Sigmoid colon (tissue), 6 donors: ENCODE measurements at regions not wholly inside any gene's neighbourhood (a gene's known extent, or its start where the extent isn't known, plus 50 kb on each side); places are given as distances from the start of the nearest gene placed in this dataset.
"Not testable (repeated sequence)": the region's sequence is repeated elsewhere in the genome, so short reads cannot be mapped to it uniquely, and the experiment has no call there.

Experiments used
- DNase-seq: peaks from one replicate; pipeline ENCODE4 v3.0.0-alpha.2; 2019
- H3K27ac ChIP-seq, 4 donors: fragments of 200-600 bp; sonication (generic); one replicate each; pipeline ENCODE4 v1.5.1; 2016 to 2019; ENCODE audit warnings: mild to moderate bottlenecking in 1 of 4
- H3K27me3 ChIP-seq, 3 donors: fragments of 200-600 bp; sonication (generic); one replicate each; pipeline ENCODE4 v1.5.1; 2019; ENCODE audit warnings: mild to moderate bottlenecking in 1 of 3
- H3K36me3 ChIP-seq, 4 donors: fragments of 200-600 bp; sonication (generic); one replicate each; pipeline ENCODE4 v1.5.1; 2016 to 2019
- H3K4me1 ChIP-seq, 4 donors: fragments of 200-600 bp; sonication (generic); one replicate each; pipeline ENCODE4 v1.5.1; 2017 to 2019
- H3K4me3 ChIP-seq, 4 donors: fragments of 200-600 bp; sonication (generic); one replicate each; pipeline ENCODE4 v1.5.1; 2017 to 2019; ENCODE audit warnings: mild to moderate bottlenecking in 2 of 4, moderate library complexity in 1 of 4
- H3K9me3 ChIP-seq, 4 donors: fragments of 200-600 bp in 3 of 4; sonication (generic) in 3 of 4; one replicate each; pipeline versions ENCODE4 v1.5.1 to v1.6.1; 2013 to 2019
- CTCF ChIP-seq, 4 experiments: fragments of 450-650 bp in 3 of 4; fragments of 200-600 bp in 1 of 4; IDR thresholded peaks; one replicate each; pipeline ENCODE4 v1.5.1; 2016 to 2019; ENCODE audit warnings: antibody characterized with exemption in 4 of 4, mild to moderate bottlenecking in 3 of 4, moderate library complexity in 2 of 4
- EP300 ChIP-seq, 4 donors: sonication (generic); formaldehyde crosslinking; IDR thresholded peaks; one replicate each; pipeline ENCODE4 v1.6.1; 2017; ENCODE audit warnings: antibody characterized with exemption in 4 of 4
- POLR2A ChIP-seq, 2 donors: fragments of 450-650 bp; IDR thresholded peaks; one replicate each; pipeline ENCODE4 v1.6.1; 2016; ENCODE audit warnings: antibody characterized with exemption in 2 of 2, mild to moderate bottlenecking in 2 of 2, moderate library complexity in 2 of 2
- POLR2AphosphoS5 ChIP-seq, 4 donors: sonication (generic); formaldehyde crosslinking; IDR thresholded peaks; one replicate each; pipeline ENCODE4 v1.6.1; 2017; ENCODE audit warnings: antibody characterized with exemption in 4 of 4
- WGBS, 2 donors: extraction: QIAGEN DNeasy Blood & Tissue Kit; methylation state at CpG; one replicate each; pipeline ENCODE4 v1.1.7; 2013; 5-methylcytosine and 5-hydroxymethylcytosine counted together
- intact Hi-C: fragments of 100-400 bp; cut with DNase I; formaldehyde crosslinking; loops from one replicate; pipeline ENCODE4 v1.15.1; 2023
- donor health status: healthy with polysubstance abuse.
- donor health status: healthy.

- Histone ChIP-seq H3K9me3 (no peaks in the 10 kb centered on the region), H3K4me3 (no peak overlapping the region), H3K27me3 (no peaks in the 10 kb centered on the region), H3K27ac (no peak overlapping the region), H3K36me3 (no peaks in the 10 kb centered on the region), H3K4me1 (peaks cover 0 to 2% (median 1%) of the 10 kb centered on the region in 4 donors)
- no peak for DNase-seq
- intact Hi-C loops, result no loop called here
- TF ChIP-seq EP300 (IDR thresholded peaks at IDR 0.05) (no peak), CTCF (IDR thresholded peaks at IDR 0.05) (no peak), POLR2A (IDR thresholded peaks at IDR 0.05) (no peak), POLR2AphosphoS5 (IDR thresholded peaks at IDR 0.05) (no peak)
- WGBS, 2 donors, result 97% methylated on average over 5 of the region's 5 CpGs
Observed at GRCh38 chr20:5668529-5668868, 57.7 kb upstream of the GPCPD1 start.

DNA sequence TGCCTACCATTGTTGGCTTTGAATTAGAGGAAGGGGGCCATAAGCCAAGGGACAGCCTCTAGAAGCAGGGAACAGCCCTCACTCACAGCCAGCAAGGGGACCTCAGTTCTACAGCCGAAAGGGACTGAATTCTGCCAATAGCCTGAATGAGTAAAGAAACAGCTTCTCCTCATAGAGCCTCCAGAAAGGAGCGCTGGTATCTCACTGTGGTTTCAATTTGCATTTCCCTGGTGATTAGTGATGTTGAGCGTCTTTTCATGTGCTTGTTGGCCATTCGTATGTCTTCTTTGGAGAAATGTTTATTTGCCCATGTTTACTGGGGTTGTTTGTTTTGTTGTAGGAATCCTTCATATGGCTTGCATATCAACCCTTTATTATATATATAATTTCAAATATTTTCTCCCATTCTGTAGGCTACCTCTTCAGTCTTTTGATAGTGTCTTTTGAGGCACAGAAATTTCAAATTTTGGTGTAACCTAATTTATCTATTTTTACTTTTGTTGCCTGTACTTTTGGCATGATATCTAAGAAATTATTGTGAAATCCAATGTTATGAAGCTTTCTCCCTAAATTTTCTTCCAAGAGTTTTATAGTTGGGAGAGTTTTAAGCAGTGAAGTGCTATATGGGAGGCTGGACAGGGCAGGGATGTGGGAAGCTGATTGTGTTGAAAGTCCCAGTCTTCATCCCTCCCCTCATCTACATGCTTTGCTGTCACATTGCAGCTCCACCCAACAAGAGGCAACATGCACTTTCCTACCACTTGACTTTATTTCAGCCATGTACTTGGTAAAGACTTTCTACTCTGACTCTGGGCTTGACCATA is 57.1 kb upstream of the GPCPD1 start:
- no peak for TF ChIP-seq EP300 (IDR thresholded peaks at IDR 0.05)
- peaks cover 0 to 8% (median 7%) of the 10 kb centered on the region in 4 donors for H3K4me1 ChIP-seq
- intact Hi-C loops, result no loop called here
- H3K27me3 ChIP-seq, result no peaks in the 10 kb centered on the region
- H3K27ac ChIP-seq, result no peak overlapping the region
- DNase-seq, result no peak
- no peak overlapping the region for H3K4me3 ChIP-seq
- WGBS, 2 donors, result 76 to 94% methylated on average over 4 of the region's 4 CpGs
- H3K9me3 ChIP-seq, result no peaks in the 10 kb centered on the region
- H3K36me3 ChIP-seq, result no peaks in the 10 kb centered on the region

DNA sequence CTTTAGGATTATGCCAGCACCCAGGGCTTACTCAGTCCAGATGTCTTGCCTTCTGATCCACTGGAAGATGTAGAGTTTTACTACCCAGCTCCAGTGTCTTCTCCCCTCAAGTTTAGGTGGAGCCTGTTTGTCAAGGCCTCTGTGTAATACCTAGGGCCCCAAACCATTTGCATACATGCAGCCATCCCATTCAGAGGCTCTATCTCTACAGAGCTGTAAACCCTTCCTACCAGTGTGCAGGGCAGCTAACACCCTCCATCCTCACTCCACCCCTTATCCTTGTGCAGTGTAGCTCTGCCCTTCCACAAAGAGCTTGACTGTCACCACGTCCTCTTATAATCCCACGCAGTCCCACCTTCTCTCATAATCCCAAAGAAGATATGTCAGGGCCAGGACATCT is 54.6 kb upstream of the GPCPD1 start:
- Histone ChIP-seq H3K36me3 (no peaks in the 10 kb centered on the region), H3K27ac (no peak overlapping the region), H3K4me1 (peaks cover 0 to 15% (median 13%) of the 10 kb centered on the region in 4 donors), H3K9me3 (no peaks in the 10 kb centered on the region), H3K27me3 (no peaks in the 10 kb centered on the region), H3K4me3 (no peak overlapping the region)
- intact Hi-C loops, result no loop called here
- no peak for DNase-seq
- WGBS, 2 donors, result 94 to 96% methylated on average over 2 of the region's 2 CpGs
- TF ChIP-seq POLR2AphosphoS5 (IDR thresholded peaks at IDR 0.05) (no peak), POLR2A (IDR thresholded peaks at IDR 0.05) (no peak), EP300 (IDR thresholded peaks at IDR 0.05) (no peak), CTCF (IDR thresholded peaks at IDR 0.05) (no peak)

GRCh38 chr20:5663396-5663795 is 52.6 kb upstream of the GPCPD1 start:
- no peak overlapping the region for H3K4me3 ChIP-seq
- H3K27ac ChIP-seq, result peak overlapping the region in 2 of 4 donors; percentile 5 to 23
- TF ChIP-seq CTCF (IDR thresholded peaks at IDR 0.05) (no peak), EP300 (IDR thresholded peaks at IDR 0.05) (no peak), POLR2A (IDR thresholded peaks at IDR 0.05) (no peak), POLR2AphosphoS5 (IDR thresholded peaks at IDR 0.05) (no peak)
- intact Hi-C loops, result no loop called here
- no peaks in the 10 kb centered on the region for H3K36me3 ChIP-seq
- no peaks in the 10 kb centered on the region for H3K27me3 ChIP-seq
- 82 to 89% methylated on average over 5 of the region's 5 CpGs for WGBS, 2 donors
- DNase-seq, result no peak
- H3K4me1 ChIP-seq, result peaks cover 0 to 33% (median 31%) of the 10 kb centered on the region in 4 donors
- H3K9me3 ChIP-seq, result no peaks in the 10 kb centered on the region

DNA sequence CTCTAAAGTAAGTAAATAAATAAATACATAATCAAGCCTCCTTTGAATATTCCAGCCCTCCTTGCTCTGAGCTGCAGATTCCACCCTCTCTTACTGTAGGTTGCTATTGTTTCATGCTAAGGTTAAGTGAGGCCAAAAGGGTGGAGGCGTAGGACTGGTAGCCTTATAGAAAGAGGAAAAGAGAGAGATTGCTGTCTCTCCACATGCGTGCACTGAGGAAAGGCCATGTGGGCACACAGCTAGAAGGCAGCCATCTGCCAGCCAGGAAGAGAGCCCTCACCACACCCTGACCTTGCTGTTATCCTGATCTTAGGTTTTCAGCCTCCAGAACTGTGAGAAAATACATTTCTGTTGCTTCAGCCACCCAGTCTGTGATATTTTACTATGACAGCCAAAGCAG is 52.0 kb upstream of the GPCPD1 start:
- Histone ChIP-seq H3K9me3 (no peaks in the 10 kb centered on the region), H3K27ac (peak overlapping the region in 3 of 4 donors; percentile 23 to 50 (median 33)), H3K36me3 (no peaks in the 10 kb centered on the region), H3K4me1 (peaks cover 0 to 40% (median 38%) of the 10 kb centered on the region in 4 donors), H3K4me3 (no peak overlapping the region), H3K27me3 (no peaks in the 10 kb centered on the region)
- 78 to 80% methylated on average over 2 of the region's 2 CpGs for WGBS, 2 donors
- TF ChIP-seq EP300 (IDR thresholded peaks at IDR 0.05) (no peak), POLR2A (IDR thresholded peaks at IDR 0.05) (no peak), CTCF (IDR thresholded peaks at IDR 0.05) (no peak), POLR2AphosphoS5 (IDR thresholded peaks at IDR 0.05) (no peak)
- intact Hi-C loops, result no loop called here
- DNase-seq, result no peak

- 90 to 93% methylated on average over 8 of the region's 8 CpGs for WGBS, 2 donors
- H3K27me3 ChIP-seq, H3K9me3 ChIP-seq, DNase-seq, H3K4me3 ChIP-seq, H3K36me3 ChIP-seq, intact Hi-C loops: not testable (repeated sequence)
- Histone ChIP-seq H3K27ac (peak overlapping the region in 2 of 4 donors; percentile 87 to 90), H3K4me1 (peaks cover 0 to 53% (median 51%) of the 10 kb centered on the region in 4 donors)
Observed at GRCh38 chr20:5660756-5661155, 50.0 kb upstream of the GPCPD1 start.
